ENCODE measurements at regions not wholly inside any gene's neighbourhood (a gene's known extent, or its start where the extent isn't known, plus 50 kb on each side); places are given as distances from the start of the nearest gene placed in this dataset.

DNA sequence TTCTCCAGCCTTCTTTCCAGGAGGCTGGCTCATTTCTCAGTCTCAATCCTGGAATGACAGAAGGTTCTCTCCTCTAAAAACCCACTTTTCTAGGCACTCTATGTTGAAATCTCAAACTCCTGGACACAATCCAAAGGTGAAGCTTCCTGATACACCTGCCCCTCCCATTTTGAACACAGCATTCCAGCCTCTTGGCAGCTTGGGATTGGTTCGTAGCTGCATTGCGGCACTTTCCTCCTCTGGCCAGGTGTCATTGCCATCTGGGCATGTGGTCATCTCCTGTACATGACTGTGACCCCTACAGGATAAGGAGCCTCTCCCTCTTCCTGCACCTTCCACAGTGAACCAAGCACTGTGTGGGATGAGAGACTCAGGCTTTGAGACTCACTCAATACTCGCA lies 230.2 kb upstream of the B3GAT1 start:
- no peak for TF ChIP-seq CTCF (IDR thresholded peaks at IDR 0.05 in 4 of 5, conservative IDR thresholded peaks at IDR 0.05 in 1 of 5)
- no peak for TF ChIP-seq POLR2A (IDR thresholded peaks at IDR 0.05)
